A549 (cell line): ENCODE measurements at regions not wholly inside any gene's neighbourhood (a gene's known extent, or its start where the extent isn't known, plus 50 kb on each side); places are given as distances from the start of the nearest gene placed in this dataset.

Experiments
- ATAC-seq, 2 experiments: fragments of 200-7000 bp in 1 of 2; fragments of >200 bp in 1 of 2; cut with Nextera tagmentation in 1 of 2; cut with Tn5 transposase in 1 of 2; 3 replicates each; pipeline versions ENCODE4 v1.8.0 to v1.9.1; 2018 to 2020; ENCODE audit warnings: mild to moderate bottlenecking in 1 of 2, moderate library complexity in 1 of 2
- CTCF ChIA-PET: fragments of 300-600 bp; sonication (Branson Sonifier 250); formaldehyde crosslinking; extraction: SDS; loops from one replicate; lab custom pipeline; 2021; ENCODE audit warnings: antibody characterized with exemption, inconsistent platforms; lab: Yijun Ruan, JAX
- POLR2A ChIA-PET: fragments of 350-600 bp; formaldehyde crosslinking; extraction: SDS; loops from one replicate; lab custom pipeline; 2021; ENCODE audit warnings: antibody characterized with exemption, inconsistent platforms; lab: Yijun Ruan, JAX
- DNase-seq, 2 experiments: peaks; one replicate each; pipeline versions ENCODE4 v3.0.0 to v3.0.0-alpha.2; 2011 to 2016; ENCODE audit warnings: low read depth in 1 of 2, low spot score in 1 of 2
- FAIRE-seq: peaks from 2 replicates; lab custom pipeline; 2011; peaks lifted over from hg19 to GRCh38; lab: Jason Lieb, UNC
- H3K27ac ChIP-seq, 2 experiments: fragments of >200 bp; sonication (Bioruptor Twin); formaldehyde crosslinking; 3 replicates each; pipeline ENCODE4 v1.5.1; 2016 to 2017
- H3K4me1 ChIP-seq: fragments of >200 bp; sonication (Bioruptor Twin); formaldehyde crosslinking; 3 replicates; pipeline ENCODE4 v1.6.1; 2016
- H3K4me2 ChIP-seq: fragments of >200 bp; sonication (Bioruptor Twin); formaldehyde crosslinking; 3 replicates; pipeline ENCODE4 v1.6.1; 2016
- H3K4me3 ChIP-seq: fragments of >200 bp; sonication (Bioruptor Twin); formaldehyde crosslinking; 3 replicates; pipeline ENCODE4 v1.5.1; 2016
- H3K9me3 ChIP-seq: fragments of >200 bp; sonication (Bioruptor Twin); formaldehyde crosslinking; 3 replicates; pipeline ENCODE4 v1.6.1; 2016
- BCL3 ChIP-seq: fragments of >200 bp; sonication (Bioruptor Twin); formaldehyde crosslinking; IDR thresholded peaks from 3 replicates; pipeline ENCODE4 v1.6.1; 2016
- BHLHE40 ChIP-seq: IDR thresholded peaks from 2 replicates; pipeline ENCODE4 v1.6.1; 2012; ENCODE audit warnings: low read depth, low read length, inconsistent platforms
- CHD4 ChIP-seq: fragments of 200-600 bp; sonication (generic); IDR thresholded peaks from 2 replicates; pipeline ENCODE4 v1.6.1; 2016; ENCODE audit warnings: antibody characterized with exemption, mild to moderate bottlenecking, borderline replicate concordance
- EHF ChIP-seq: fragments of 250-450 bp; sonication (Bioruptor Pico); IDR thresholded peaks from 2 replicates; pipeline ENCODE4 v1.5.0; 2020; ENCODE audit warnings: mild to moderate bottlenecking
- FOXS1 ChIP-seq: fragments of 250-450 bp; sonication (Bioruptor Pico); IDR thresholded peaks from 2 replicates; pipeline ENCODE4 v1.5.0; 2020; ENCODE audit warnings: mild to moderate bottlenecking, moderate library complexity
- HDAC2 ChIP-seq: fragments of 200-600 bp; sonication (generic); IDR thresholded peaks from 2 replicates; pipeline ENCODE4 v1.6.1; 2016
- HMGXB4 ChIP-seq: fragments of 250-450 bp; sonication (Bioruptor Pico); IDR thresholded peaks from 2 replicates; pipeline ENCODE4 v1.5.0; 2021; ENCODE audit warnings: mild to moderate bottlenecking, moderate library complexity, borderline replicate concordance
- HOXA7 ChIP-seq: fragments of 250-450 bp; sonication (Bioruptor Pico); IDR thresholded peaks from 2 replicates; pipeline ENCODE4 v1.5.0; 2020; ENCODE audit warnings: mild to moderate bottlenecking, moderate library complexity
- JUN ChIP-seq, 2 experiments: fragments of >200 bp; sonication (Bioruptor Twin); formaldehyde crosslinking; IDR thresholded peaks; 2 replicates in 1 of 2; 3 replicates in 1 of 2; pipeline ENCODE4 v1.6.1; 2016 to 2017
- JUNB ChIP-seq: fragments of >200 bp; sonication (Bioruptor Twin); formaldehyde crosslinking; IDR thresholded peaks from 2 replicates; pipeline ENCODE4 v1.6.1; 2016
- MAX ChIP-seq: IDR thresholded peaks from 2 replicates; pipeline ENCODE4 v1.6.1; 2012
- NFE2L2 ChIP-seq: fragments of 150-350 bp; conservative IDR thresholded peaks from 2 replicates; pipeline ENCODE4 v1.6.1; 2014; ENCODE audit warnings: low read length
- PHF8 ChIP-seq: fragments of 200-600 bp; sonication (generic); IDR thresholded peaks from 2 replicates; pipeline ENCODE4 v1.6.1; 2016; ENCODE audit warnings: low read depth, mild to moderate bottlenecking, antibody characterized with exemption, moderate library complexity, borderline replicate concordance
- RARB ChIP-seq: fragments of 250-450 bp; sonication (Bioruptor Pico); IDR thresholded peaks from 2 replicates; pipeline ENCODE4 v1.8.0; 2021; ENCODE audit warnings: mild to moderate bottlenecking, moderate library complexity
- SMC3 ChIP-seq: fragments of >200 bp; sonication (Bioruptor Twin); formaldehyde crosslinking; IDR thresholded peaks from 3 replicates; pipeline ENCODE4 v1.6.1; 2018; ENCODE audit warnings: inconsistent platforms
- SREBF2 ChIP-seq: fragments of 450-650 bp; IDR thresholded peaks from 2 replicates; pipeline ENCODE4 v1.6.1; 2014; ENCODE audit warnings: mild to moderate bottlenecking, moderate library complexity
- ZSCAN20 ChIP-seq: fragments of 250-450 bp; sonication (Bioruptor Pico); IDR thresholded peaks from 2 replicates; pipeline ENCODE4 v1.8.0; 2022; ENCODE audit warnings: mild to moderate bottlenecking, moderate library complexity
- WGBS: methylation state at CpG from one replicate; pipeline ENCODE4 v1.1.6; 2017; ENCODE audit errors: missing lambda C conversion rate; 5-methylcytosine and 5-hydroxymethylcytosine counted together
- TF ChIP-seq, protein P1 (sequence below): fragments of 200-600 bp; sonication (generic); IDR thresholded peaks from 2 replicates; pipeline ENCODE4 v1.6.1; 2016; ENCODE audit warnings: antibody characterized with exemption, mild to moderate bottlenecking, moderate library complexity
- TF ChIP-seq, protein P2 (sequence below): fragments of >200 bp; sonication (Bioruptor Twin); formaldehyde crosslinking; IDR thresholded peaks from 3 replicates; pipeline ENCODE4 v1.5.1; 2016
- TF ChIP-seq, protein P3 (sequence below): IDR thresholded peaks from 2 replicates; pipeline ENCODE4 v1.6.1; 2012; ENCODE audit warnings: low read depth, borderline replicate concordance
- TF ChIP-seq, protein P4 (sequence below): fragments of >200 bp; sonication (Bioruptor Twin); formaldehyde crosslinking; IDR thresholded peaks from 2 replicates; pipeline ENCODE4 v1.6.1; 2016

- no peak for TF ChIP-seq HMGXB4
- no peak for TF ChIP-seq ZSCAN20 (CRISPR knock-in tag)
- TF ChIP-seq MAX, result no peak
- no peak for TF ChIP-seq EHF (CRISPR knock-in tag)
- no peak for TF ChIP-seq JUN (IDR thresholded peaks at IDR 0.05)
- 91% methylated on average over 16 of the region's 16 CpGs for WGBS
- Histone ChIP-seq H3K4me2 (no peak overlapping the region), H3K4me1 (no peaks in the 10 kb centered on the region), H3K9me3 (no peaks in the 10 kb centered on the region), H3K27ac (no peak overlapping the region), H3K4me3 (no peak overlapping the region)
- DNase-seq, result no peak
- CTCF ChIA-PET, result no interaction called here
- FAIRE-seq, result no peak
- POLR2A ChIA-PET, result no interaction called here
- no peak for ATAC-seq
Measured at GRCh38 chr4:186919340-186919739, 195.7 kb upstream of the FAT1 start.

- 89% methylated on average over 2 of the region's 2 CpGs for WGBS
- DNase-seq (no peak), ATAC-seq (no peak), FAIRE-seq (no peak)
- H3K27ac ChIP-seq, result peak overlapping the region; percentile 33 to 43; a peak in 5 of 6 replicates
- ChIA-PET CTCF (no interaction called here), POLR2A (no interaction called here)
- H3K4me1 ChIP-seq, result no peaks in the 10 kb centered on the region
- H3K9me3 ChIP-seq, result no peaks in the 10 kb centered on the region
- no peak overlapping the region for H3K4me2 ChIP-seq
- no peak overlapping the region for H3K4me3 ChIP-seq
- no peak for TF ChIP-seq HOXA7 (CRISPR knock-in tag)
- TF ChIP-seq, protein P1, sequence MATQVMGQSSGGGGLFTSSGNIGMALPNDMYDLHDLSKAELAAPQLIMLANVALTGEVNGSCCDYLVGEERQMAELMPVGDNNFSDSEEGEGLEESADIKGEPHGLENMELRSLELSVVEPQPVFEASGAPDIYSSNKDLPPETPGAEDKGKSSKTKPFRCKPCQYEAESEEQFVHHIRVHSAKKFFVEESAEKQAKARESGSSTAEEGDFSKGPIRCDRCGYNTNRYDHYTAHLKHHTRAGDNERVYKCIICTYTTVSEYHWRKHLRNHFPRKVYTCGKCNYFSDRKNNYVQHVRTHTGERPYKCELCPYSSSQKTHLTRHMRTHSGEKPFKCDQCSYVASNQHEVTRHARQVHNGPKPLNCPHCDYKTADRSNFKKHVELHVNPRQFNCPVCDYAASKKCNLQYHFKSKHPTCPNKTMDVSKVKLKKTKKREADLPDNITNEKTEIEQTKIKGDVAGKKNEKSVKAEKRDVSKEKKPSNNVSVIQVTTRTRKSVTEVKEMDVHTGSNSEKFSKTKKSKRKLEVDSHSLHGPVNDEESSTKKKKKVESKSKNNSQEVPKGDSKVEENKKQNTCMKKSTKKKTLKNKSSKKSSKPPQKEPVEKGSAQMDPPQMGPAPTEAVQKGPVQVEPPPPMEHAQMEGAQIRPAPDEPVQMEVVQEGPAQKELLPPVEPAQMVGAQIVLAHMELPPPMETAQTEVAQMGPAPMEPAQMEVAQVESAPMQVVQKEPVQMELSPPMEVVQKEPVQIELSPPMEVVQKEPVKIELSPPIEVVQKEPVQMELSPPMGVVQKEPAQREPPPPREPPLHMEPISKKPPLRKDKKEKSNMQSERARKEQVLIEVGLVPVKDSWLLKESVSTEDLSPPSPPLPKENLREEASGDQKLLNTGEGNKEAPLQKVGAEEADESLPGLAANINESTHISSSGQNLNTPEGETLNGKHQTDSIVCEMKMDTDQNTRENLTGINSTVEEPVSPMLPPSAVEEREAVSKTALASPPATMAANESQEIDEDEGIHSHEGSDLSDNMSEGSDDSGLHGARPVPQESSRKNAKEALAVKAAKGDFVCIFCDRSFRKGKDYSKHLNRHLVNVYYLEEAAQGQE, result no peak
- no peak for TF ChIP-seq BCL3
- no peak for TF ChIP-seq JUNB
- TF ChIP-seq HDAC2, result no peak
- no peak for TF ChIP-seq CHD4
- no peak for TF ChIP-seq NFE2L2
Measured at GRCh38 chr4:186920483-186920882, 196.8 kb upstream of the FAT1 start.

GRCh38 chr4:186920992-186921391 is 197.3 kb upstream of the FAT1 start:
- WGBS, result 67% methylated on average over 5 of the region's 5 CpGs
- H3K4me2 ChIP-seq, result no peak overlapping the region
- ChIA-PET POLR2A (no interaction called here), CTCF (no interaction called here)
- H3K9me3 ChIP-seq, result no peaks in the 10 kb centered on the region
- H3K27ac ChIP-seq, result peak overlapping the region; percentile 33 to 43; a peak in 4 of 6 replicates
- no peak for TF ChIP-seq SREBF2
- TF ChIP-seq, protein P2, sequence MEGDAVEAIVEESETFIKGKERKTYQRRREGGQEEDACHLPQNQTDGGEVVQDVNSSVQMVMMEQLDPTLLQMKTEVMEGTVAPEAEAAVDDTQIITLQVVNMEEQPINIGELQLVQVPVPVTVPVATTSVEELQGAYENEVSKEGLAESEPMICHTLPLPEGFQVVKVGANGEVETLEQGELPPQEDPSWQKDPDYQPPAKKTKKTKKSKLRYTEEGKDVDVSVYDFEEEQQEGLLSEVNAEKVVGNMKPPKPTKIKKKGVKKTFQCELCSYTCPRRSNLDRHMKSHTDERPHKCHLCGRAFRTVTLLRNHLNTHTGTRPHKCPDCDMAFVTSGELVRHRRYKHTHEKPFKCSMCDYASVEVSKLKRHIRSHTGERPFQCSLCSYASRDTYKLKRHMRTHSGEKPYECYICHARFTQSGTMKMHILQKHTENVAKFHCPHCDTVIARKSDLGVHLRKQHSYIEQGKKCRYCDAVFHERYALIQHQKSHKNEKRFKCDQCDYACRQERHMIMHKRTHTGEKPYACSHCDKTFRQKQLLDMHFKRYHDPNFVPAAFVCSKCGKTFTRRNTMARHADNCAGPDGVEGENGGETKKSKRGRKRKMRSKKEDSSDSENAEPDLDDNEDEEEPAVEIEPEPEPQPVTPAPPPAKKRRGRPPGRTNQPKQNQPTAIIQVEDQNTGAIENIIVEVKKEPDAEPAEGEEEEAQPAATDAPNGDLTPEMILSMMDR, result no peak
- no peak for TF ChIP-seq SMC3
- TF ChIP-seq PHF8, result no peak
- no peak for TF ChIP-seq CHD4
- TF ChIP-seq RARB, result no peak
- TF ChIP-seq HOXA7 (CRISPR knock-in tag), result no peak
- no peak for TF ChIP-seq BHLHE40
- TF ChIP-seq, protein P3, sequence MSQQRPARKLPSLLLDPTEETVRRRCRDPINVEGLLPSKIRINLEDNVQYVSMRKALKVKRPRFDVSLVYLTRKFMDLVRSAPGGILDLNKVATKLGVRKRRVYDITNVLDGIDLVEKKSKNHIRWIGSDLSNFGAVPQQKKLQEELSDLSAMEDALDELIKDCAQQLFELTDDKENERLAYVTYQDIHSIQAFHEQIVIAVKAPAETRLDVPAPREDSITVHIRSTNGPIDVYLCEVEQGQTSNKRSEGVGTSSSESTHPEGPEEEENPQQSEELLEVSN, result no peak
- no peak for TF ChIP-seq FOXS1 (CRISPR knock-in tag)
- TF ChIP-seq, protein P4, sequence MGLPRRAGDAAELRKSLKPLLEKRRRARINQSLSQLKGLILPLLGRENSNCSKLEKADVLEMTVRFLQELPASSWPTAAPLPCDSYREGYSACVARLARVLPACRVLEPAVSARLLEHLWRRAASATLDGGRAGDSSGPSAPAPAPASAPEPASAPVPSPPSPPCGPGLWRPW, result no peak
- H3K4me1 ChIP-seq, result no peaks in the 10 kb centered on the region
- no peak overlapping the region for H3K4me3 ChIP-seq
- FAIRE-seq, result no peak
- DNase-seq, result no peak
- ATAC-seq, result no peak
